Fibroblast of gingiva (primary cell): ENCODE measurements at regions not wholly inside any gene's neighbourhood (a gene's known extent, or its start where the extent isn't known, plus 50 kb on each side); places are given as distances from the start of the nearest gene placed in this dataset.
"Not testable (repeated sequence)": the region's sequence is repeated elsewhere in the genome, so short reads cannot be mapped to it uniquely, and the experiment has no call there.

Source experiments
- DNase-seq: peaks from one replicate; pipeline ENCODE4 v3.0.0-alpha.2; 2011; ENCODE audit warnings: low read depth

GRCh38 chr2:64743739-64744330 lies 90.1 kb upstream of the SERTAD2 start:
- DNase-seq, result no peak

GRCh38 chr2:64745562-64745961 lies 91.8 kb upstream of the SERTAD2 start:
- DNase-seq, result no peak

GRCh38 chr2:64747690-64748091 lies 94.0 kb upstream of the SERTAD2 start:
- not testable (repeated sequence) for DNase-seq

GRCh38 chr2:64748147-64748546 lies 94.4 kb upstream of the SERTAD2 start:
- DNase-seq, result no peak

GRCh38 chr2:64748561-64748960 lies 94.8 kb upstream of the SERTAD2 start:
- no peak for DNase-seq

GRCh38 chr2:64749446-64749845 lies 95.7 kb upstream of the SERTAD2 start:
- no peak for DNase-seq

- DNase-seq, result peak; percentile 27
Measured at GRCh38 chr2:64750001-64750816, 96.5 kb upstream of the SERTAD2 start.

- peak; percentile 100 for DNase-seq
Measured at GRCh38 chr2:64750817-64751285, 97.1 kb upstream of the SERTAD2 start.

- peak; percentile 34 for DNase-seq
Measured at GRCh38 chr2:64751286-64752260, 97.9 kb upstream of the SERTAD2 start.

GRCh38 chr2:64753399-64753798 lies 99.7 kb upstream of the SERTAD2 start:
- no peak for DNase-seq

- DNase-seq, result no peak
Measured at GRCh38 chr2:64754570-64754969, 100.9 kb upstream of the SERTAD2 start.

- no peak for DNase-seq
Measured at GRCh38 chr2:64757126-64757525, 103.4 kb upstream of the SERTAD2 start.

- no peak for DNase-seq
Measured at GRCh38 chr2:64760128-64760527, 106.4 kb upstream of the SERTAD2 start.

- no peak for DNase-seq
Measured at GRCh38 chr2:64762301-64762997, 108.7 kb upstream of the SERTAD2 start.

GRCh38 chr2:64763126-64763525 lies 109.4 kb upstream of the SERTAD2 start:
- no peak for DNase-seq

- no peak for DNase-seq
Measured at GRCh38 chr2:64765160-64765805, 111.6 kb upstream of the SERTAD2 start.

- DNase-seq, result peak; percentile 35
Measured at GRCh38 chr2:64766841-64767669, 113.3 kb upstream of the SERTAD2 start.

GRCh38 chr2:64767670-64768468 lies 114.2 kb upstream of the SERTAD2 start:
- DNase-seq, result peak; percentile 83

- DNase-seq, result no peak
Measured at GRCh38 chr2:64768491-64769005, 114.8 kb upstream of the SERTAD2 start.
